Activated CD4-positive, alpha-beta T cell treated with anti-CD3 and anti-CD28 coated beads, Interleukin-10, Interleukin-2, amounts not matched to agents 100 ng/mL and 50 ng/mL, durations not matched to agents 16 hours and 8 hours (primary cell): ENCODE measurements at regions not wholly inside any gene's neighbourhood (a gene's known extent, or its start where the extent isn't known, plus 50 kb on each side); places are given as distances from the start of the nearest gene placed in this dataset.

Source experiments
- DNase-seq: peaks from one replicate; pipeline ENCODE4 v3.0.0-alpha.2; 2020

GRCh38 chr16:26189536-26189935, 497.8 kb downstream of the HS3ST4 start:
- no peak for DNase-seq

GRCh38 chr16:26194526-26194925, 502.8 kb downstream of the HS3ST4 start:
- no peak for DNase-seq

- DNase-seq: no peak
Measured at GRCh38 chr16:26195225-26195624, 503.5 kb downstream of the HS3ST4 start.

GRCh38 chr16:26196310-26196709, 504.6 kb downstream of the HS3ST4 start:
- DNase-seq: no peak

- DNase-seq: no peak
Measured at GRCh38 chr16:26196802-26197201, 505.0 kb downstream of the HS3ST4 start.

GRCh38 chr16:26197707-26198106, 505.9 kb downstream of the HS3ST4 start:
- DNase-seq: no peak

GRCh38 chr16:26198221-26198620, 506.5 kb downstream of the HS3ST4 start:
- no peak for DNase-seq

GRCh38 chr16:26204138-26204537, 512.4 kb downstream of the HS3ST4 start:
- DNase-seq: no peak

GRCh38 chr16:26211542-26211941, 519.8 kb downstream of the HS3ST4 start:
- DNase-seq: no peak

- DNase-seq: no peak
Measured at GRCh38 chr16:26212599-26212998, 520.8 kb downstream of the HS3ST4 start.

GRCh38 chr16:26214581-26215174, 522.9 kb downstream of the HS3ST4 start:
- no peak for DNase-seq

GRCh38 chr16:26220894-26221293, 529.1 kb downstream of the HS3ST4 start:
- no peak for DNase-seq

- DNase-seq: no peak
Measured at GRCh38 chr16:26231647-26232046, 539.9 kb downstream of the HS3ST4 start.

GRCh38 chr16:26240807-26241206, 549.0 kb downstream of the HS3ST4 start:
- DNase-seq: no peak

GRCh38 chr16:26247063-26247462, 555.3 kb downstream of the HS3ST4 start:
- no peak for DNase-seq

- DNase-seq: no peak
Measured at GRCh38 chr16:26252598-26252997, 560.8 kb downstream of the HS3ST4 start.

- DNase-seq: no peak
Measured at GRCh38 chr16:26261621-26262020, 569.9 kb downstream of the HS3ST4 start.

GRCh38 chr16:26263406-26263805, 571.6 kb downstream of the HS3ST4 start:
- no peak for DNase-seq

GRCh38 chr16:26267641-26268040, 575.9 kb downstream of the HS3ST4 start:
- no peak for DNase-seq

GRCh38 chr16:26269673-26270072, 577.9 kb downstream of the HS3ST4 start:
- no peak for DNase-seq

- DNase-seq: no peak
Measured at GRCh38 chr16:26273607-26274006, 581.8 kb downstream of the HS3ST4 start.

GRCh38 chr16:26275021-26275590, 583.3 kb downstream of the HS3ST4 start:
- DNase-seq: no peak

- no peak for DNase-seq
Measured at GRCh38 chr16:26276289-26276688, 584.5 kb downstream of the HS3ST4 start.

- DNase-seq: no peak
Measured at GRCh38 chr16:26281381-26282110, 589.8 kb downstream of the HS3ST4 start.
